HG03064 (cell line): ENCODE measurements at regions not wholly inside any gene's neighbourhood (a gene's known extent, or its start where the extent isn't known, plus 50 kb on each side); places are given as distances from the start of the nearest gene placed in this dataset.
"Not testable (repeated sequence)": the region's sequence is repeated elsewhere in the genome, so short reads cannot be mapped to it uniquely, and the experiment has no call there.

Experiments used
- ATAC-seq: cut with Tn5 transposase; IDR thresholded peaks from one replicate; pipeline ENCODE4 v1.9.1; 2021; ENCODE audit warnings: low read depth; ENCODE audit not compliant: unreplicated experiment

DNA sequence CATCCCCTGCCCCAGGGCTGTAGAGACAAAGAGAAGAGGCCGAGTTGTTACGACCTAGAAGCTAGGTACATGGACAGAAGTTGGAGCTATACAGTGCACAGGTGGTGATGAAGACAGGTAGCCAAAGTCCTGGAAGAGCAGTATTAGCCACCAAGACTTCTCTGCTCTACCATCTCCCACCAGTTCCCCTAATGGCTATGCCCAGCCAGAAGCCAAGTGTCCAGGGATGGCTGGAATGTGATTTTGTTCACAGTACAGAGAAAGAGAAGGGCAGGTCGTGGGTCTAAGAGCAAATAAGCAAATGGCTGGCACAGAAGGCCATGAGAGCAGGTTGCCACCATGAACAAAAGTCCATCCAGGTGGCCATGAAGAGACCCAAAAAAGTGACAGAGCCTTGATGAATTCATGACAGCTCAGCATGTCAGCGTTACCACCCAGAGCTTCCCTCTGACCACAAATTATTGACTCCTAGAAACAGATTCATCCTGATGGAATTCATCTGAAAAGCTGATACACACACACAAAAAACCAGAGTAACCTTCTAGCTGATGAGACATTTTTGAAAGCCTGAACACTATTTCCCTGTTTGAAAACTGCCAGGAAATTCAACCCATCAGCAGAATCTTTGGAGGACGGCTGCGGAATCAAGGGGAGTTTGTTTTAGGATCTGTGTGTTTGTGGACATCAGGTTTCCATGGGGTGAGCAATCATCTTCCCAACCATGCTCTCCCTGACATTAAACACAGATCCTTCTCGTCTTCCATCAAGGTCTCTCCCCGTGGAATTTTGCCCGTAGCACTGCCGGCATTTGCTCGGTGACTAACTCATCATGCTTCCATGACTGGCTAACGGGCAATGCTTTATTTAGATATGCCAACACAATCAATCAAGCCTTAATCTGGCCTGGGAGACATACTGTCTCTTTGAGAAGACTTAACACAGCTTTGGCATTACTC is 906.7 kb upstream of the AUTS2 start:
- no peak for ATAC-seq

DNA sequence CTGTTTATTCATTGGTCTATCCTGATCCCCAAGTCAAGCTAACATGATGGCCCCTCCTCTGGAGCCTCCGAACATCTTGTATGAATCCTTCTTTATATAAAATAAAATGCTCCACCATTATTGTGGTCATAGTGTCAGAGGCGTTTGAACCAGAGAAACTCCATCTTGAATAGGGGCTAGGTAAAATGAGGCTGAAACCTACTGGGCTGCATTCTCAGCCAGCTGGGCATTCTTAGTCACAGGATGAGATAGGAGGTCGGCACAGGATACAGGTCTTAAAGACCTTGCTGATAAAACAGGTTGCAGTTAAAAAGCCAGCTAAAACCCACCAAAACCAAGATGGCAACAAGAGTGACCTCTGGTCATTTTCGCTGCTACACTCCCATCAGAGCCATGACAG is 905.8 kb upstream of the AUTS2 start:
- ATAC-seq: no peak

- no peak for ATAC-seq
Measured at GRCh38 chr7:68694656-68695055, 903.6 kb upstream of the AUTS2 start.

GRCh38 chr7:68697796-68698280 is 900.4 kb upstream of the AUTS2 start:
- ATAC-seq: no peak

- no peak for ATAC-seq
Measured at GRCh38 chr7:68699090-68699711, 899.1 kb upstream of the AUTS2 start.

DNA sequence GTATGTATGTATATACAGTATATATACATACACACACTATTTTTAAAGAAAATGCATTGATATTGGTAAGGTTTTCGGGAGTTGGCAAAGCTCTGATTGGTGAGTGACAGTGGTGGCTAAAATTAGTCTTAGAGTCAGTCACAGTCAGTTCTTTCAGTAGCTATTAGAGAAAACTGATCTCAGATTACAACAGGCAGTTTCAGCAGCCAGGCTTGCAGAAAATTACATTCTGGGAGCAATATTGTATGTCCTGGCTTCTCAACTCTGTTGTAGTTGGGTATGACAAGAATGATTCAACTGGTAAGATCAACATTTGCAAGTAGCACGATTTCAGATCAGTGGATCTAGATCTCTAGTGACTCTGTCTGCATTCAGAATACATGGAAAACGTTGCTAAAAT is 897.9 kb upstream of the AUTS2 start:
- no peak for ATAC-seq

DNA sequence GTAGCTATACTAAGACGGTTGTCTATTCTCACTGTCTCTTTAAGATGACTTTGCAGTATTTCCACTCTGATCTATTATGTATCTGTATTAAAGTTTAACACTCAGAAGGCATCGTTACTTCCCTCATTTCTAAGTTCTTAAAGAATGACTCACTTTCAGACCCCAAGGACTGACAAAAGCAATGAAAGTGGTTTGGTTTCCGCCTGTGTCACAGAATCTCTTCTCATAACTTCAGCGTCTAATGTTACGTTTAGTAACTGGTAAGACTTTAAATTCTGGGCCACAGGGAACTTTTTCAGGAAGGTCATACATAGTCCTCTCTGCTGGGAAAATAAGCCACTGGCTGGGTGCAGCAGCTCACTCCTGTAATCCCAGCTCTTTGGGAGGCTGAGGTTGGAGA is 892.0 kb upstream of the AUTS2 start:
- no peak for ATAC-seq

DNA sequence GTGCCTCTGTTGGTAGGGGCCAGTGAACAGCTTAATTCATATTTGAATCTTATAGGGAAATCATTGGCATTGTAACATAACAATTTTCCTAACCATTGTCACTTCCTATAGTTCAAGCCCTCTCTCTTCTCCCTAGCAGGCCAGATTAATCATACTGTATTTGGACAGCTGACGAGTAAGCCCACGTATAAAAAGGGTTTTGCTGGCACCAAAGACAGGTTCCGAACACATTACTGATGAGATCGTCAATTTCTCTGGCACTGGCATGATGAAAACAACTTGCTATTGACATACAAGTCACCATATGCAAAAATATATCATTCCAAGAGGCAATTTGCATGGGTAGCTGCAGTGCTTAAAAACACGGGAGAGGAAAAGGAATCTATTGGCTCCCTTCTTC is 891.1 kb upstream of the AUTS2 start:
- ATAC-seq: no peak

DNA sequence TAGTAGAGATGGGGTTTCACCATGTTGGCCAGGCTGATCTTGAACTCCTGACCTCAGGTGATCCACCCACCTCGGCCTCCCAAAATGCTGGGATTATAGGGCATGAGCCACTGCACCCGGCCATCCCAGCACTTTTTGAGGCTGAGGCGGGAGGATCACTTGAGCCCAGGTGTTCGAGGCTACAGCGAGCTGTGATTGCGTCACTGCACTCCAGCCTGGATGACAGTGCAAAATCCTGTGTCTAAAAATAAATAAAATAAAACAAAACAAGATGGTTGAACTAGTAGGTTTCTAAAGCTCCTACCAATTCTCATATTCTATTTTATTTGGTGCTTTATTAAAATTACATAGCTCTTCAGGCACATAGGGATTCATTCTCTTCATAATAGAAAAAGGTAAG is 890.3 kb upstream of the AUTS2 start:
- ATAC-seq: no peak

- ATAC-seq: no peak
Measured at GRCh38 chr7:68712956-68713495, 885.2 kb upstream of the AUTS2 start.

GRCh38 chr7:68714135-68714534 is 884.1 kb upstream of the AUTS2 start:
- ATAC-seq: not testable (repeated sequence)

GRCh38 chr7:68715907-68716306 is 882.4 kb upstream of the AUTS2 start:
- ATAC-seq: no peak

DNA sequence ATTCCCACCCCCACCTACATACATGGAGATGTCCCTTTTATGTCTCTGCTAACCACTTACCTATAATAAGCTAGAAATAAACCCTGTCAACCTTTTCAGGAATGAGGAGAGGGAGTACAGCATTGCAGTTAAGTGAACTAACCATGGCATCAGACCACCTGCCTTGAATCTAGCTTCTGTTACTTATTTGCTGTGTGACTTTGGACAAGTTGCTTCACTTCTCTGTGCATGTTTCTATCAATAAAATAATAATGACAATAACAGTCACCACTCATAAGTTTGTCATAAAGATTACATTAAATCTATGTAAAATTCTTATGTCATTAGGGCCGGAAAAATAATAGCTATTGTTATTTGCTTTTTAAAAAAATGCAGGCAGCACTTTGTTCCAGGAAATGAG is 881.1 kb upstream of the AUTS2 start:
- no peak for ATAC-seq

- ATAC-seq: no peak
Measured at GRCh38 chr7:68718097-68718551, 880.2 kb upstream of the AUTS2 start.

GRCh38 chr7:68720697-68721096 is 877.6 kb upstream of the AUTS2 start:
- ATAC-seq: no peak

DNA sequence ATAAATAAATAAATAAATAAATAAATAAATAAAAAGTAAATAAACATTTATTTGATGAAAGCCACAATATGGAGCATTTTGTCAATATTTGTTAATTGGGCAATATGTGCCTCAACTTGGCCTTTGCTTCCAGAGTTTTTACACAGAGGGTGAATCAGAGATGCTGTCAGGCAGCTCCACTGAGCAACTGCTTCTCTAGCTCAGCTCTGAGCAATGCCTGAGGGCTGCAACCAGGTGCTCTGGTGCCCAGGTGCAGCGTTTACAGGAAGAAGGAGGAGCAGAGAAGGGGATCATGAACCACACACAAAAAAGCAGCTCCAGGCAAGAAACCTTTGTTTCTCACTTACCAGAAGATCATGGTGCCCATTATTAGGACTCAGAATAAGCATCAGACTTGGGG is 876.2 kb upstream of the AUTS2 start:
- no peak for ATAC-seq

DNA sequence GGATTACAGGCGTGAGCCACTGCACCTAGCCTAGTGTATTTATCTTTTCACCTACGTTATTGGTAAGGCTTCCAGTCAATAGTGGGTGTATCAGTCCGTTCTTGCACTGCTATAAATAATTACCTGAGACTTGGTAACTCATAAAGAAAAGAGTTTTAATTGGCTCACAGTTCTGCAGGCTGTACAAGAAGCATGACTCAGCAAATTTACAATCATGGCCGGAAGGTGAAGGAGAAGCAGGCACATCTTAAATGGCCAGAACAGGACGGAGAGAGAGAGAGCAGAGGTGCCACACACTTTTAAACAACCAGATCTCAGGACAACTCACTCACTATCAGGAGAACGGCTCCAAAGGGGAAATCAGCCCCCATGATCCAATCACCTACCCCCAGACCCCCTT is 873.3 kb upstream of the AUTS2 start:
- ATAC-seq: no peak

DNA sequence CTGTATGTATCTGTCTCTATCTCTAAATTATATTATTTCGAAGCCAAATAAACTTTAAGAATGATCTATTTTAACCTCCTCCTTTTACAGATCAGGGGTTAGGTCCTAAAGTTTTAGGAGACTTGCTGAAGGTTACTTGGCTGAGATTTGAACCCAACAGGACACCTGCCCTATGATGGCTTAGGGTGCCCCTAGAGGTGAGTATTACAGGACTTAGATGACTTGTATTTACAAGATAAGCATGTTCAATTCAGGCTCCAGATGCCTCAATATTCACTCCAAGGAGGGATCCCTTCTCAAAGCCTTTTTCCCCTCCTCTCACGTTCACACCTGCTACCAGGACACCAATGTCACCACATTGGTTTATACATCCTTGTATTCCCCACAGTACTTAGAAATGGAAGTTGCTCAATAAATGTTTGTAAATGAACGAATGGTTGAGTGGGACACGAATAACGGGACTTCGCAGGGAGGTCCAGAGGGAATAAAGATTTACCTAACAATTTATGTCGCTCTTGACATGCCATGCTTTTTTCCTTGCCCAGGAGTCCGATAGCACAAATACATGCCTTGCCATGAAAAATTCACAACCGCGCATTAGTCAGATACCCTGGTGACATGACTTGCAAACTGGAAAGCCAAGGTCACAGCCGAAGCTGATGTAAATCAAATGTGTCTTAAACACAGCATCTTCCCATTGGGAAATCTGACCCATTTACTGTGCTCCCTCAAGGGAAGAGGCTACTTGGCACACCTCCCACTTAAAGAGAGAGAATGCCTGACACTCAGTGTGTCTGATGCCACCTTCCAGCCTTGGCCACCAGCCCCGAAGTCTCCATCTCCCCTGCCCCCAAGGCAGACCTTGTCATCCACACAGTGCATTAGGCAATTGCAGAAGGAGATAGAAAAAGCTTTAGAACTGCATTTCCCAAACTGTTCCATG is 872.2 kb upstream of the AUTS2 start:
- no peak for ATAC-seq

DNA sequence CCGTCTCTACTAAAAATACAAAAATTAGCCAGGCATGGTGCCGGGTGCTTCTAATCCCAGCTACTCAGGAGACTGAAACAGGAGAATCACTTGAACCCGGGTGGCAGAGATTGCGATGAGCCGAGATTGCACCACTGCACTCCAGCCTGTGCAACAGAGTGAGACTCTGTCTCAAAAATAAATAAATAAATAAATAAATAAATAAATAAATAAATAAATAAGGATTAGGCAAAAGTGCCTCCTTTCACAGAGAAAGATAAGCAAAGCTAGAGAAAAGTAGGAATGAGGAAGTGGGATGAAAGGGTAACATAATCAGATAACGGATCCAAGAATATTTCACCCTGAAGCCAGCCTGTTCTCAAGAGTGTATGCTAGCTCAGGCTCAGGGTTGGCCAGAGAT is 869.6 kb upstream of the AUTS2 start:
- not testable (repeated sequence) for ATAC-seq

DNA sequence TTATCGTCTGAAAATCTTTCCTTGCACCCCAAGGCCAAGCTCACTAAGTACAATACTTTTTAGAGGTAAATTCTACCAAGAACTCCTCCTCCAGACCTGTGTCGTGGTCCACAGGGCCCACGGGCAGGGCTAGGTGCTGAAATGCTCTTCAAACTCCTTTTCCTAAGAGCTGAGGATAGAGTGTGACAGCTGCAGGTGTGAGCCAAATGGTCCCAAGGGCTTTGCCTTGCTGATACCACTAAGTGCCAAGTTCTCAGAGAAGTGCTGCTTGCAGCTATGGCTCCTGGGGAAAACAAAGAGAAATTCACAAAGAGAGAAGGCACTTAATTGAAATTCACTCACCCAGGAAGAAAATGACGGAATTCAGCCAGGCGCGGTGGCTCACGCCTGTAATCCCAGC is 868.9 kb upstream of the AUTS2 start:
- no peak for ATAC-seq
